GM12865 (cell line): ENCODE measurements at regions not wholly inside any gene's neighbourhood (a gene's known extent, or its start where the extent isn't known, plus 50 kb on each side); places are given as distances from the start of the nearest gene placed in this dataset.

Experiments used
- DNase-seq: peaks from one replicate; pipeline ENCODE4 v3.0.0; 2010; ENCODE audit warnings: low read depth
- H3K4me3 ChIP-seq: 2 replicates; pipeline ENCODE4 v1.5.1; 2011; ENCODE audit warnings: mild to moderate bottlenecking, low read depth, low read length, control low read depth
- TF ChIP-seq, protein P1 (sequence below): IDR thresholded peaks from 2 replicates; pipeline ENCODE4 v1.5.1; 2011; ENCODE audit warnings: low read length, control low read depth, low read depth, inconsistent platforms; ENCODE audit not compliant: insufficient read depth; ENCODE audit errors: missing control alignments

GRCh38 chr4:107380836-107381438 lies 339.1 kb downstream of the PAPSS1 start:
- no peak for DNase-seq

DNA sequence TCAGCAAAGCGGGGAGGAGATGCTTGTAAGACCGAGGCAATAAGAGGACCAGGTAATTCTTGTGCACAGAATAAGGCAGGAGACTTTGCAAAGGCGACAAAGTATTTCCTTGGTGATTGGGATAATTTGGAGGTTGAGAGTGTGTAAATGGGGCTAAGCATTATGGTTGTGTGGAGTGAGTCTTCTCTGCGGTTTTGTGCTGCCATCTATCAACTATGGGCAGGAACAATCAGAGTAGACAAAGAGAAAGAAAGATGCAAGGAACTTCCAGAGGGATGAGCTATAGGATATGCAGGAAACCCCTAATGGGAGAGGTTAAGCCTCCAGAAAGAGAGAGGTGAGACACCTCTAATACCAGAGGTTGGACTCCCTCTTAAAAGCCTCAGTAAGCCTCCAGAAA lies 339.8 kb downstream of the PAPSS1 start:
- TF ChIP-seq, protein P1, sequence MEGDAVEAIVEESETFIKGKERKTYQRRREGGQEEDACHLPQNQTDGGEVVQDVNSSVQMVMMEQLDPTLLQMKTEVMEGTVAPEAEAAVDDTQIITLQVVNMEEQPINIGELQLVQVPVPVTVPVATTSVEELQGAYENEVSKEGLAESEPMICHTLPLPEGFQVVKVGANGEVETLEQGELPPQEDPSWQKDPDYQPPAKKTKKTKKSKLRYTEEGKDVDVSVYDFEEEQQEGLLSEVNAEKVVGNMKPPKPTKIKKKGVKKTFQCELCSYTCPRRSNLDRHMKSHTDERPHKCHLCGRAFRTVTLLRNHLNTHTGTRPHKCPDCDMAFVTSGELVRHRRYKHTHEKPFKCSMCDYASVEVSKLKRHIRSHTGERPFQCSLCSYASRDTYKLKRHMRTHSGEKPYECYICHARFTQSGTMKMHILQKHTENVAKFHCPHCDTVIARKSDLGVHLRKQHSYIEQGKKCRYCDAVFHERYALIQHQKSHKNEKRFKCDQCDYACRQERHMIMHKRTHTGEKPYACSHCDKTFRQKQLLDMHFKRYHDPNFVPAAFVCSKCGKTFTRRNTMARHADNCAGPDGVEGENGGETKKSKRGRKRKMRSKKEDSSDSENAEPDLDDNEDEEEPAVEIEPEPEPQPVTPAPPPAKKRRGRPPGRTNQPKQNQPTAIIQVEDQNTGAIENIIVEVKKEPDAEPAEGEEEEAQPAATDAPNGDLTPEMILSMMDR, result no peak
- no peak for DNase-seq
- no peak overlapping the region for H3K4me3 ChIP-seq

More at GRCh38 chr4:107380836-107381438, 339.1 kb downstream of the PAPSS1 start:
- TF ChIP-seq, protein P1, result no peak
- no peak overlapping the region for H3K4me3 ChIP-seq

GRCh38 chr4:107379054-107379869 lies 340.8 kb downstream of the PAPSS1 start:
- DNase-seq, result no peak
- TF ChIP-seq, protein P1, result no peak
- no peak overlapping the region for H3K4me3 ChIP-seq

DNA sequence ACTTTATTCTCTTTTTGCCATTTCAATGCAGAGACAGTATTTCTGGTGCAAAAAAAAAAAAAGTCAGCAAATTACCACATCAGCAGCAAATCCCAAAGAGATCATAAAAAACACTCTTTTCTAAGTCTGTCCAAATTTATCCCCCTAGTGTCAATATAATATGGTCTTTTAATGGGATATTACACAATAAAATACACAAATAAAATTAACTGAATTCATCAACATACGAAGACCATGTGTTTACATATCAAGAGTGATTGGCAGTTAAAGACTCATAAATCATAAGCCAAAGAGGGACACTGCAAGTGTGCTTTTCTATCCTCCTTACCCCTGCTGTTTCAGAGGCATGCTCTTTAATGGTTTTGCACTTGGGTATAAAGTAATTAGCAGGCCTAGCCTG lies 340.2 kb upstream of the DKK2 start:
- TF ChIP-seq, protein P1, result no peak
- H3K4me3 ChIP-seq, result no peak overlapping the region
- no peak for DNase-seq

- H3K4me3 ChIP-seq, result no peak overlapping the region
- TF ChIP-seq, protein P1, result no peak
- no peak for DNase-seq
Observed at GRCh38 chr4:107366900-107367299, 330.8 kb upstream of the DKK2 start.

DNA sequence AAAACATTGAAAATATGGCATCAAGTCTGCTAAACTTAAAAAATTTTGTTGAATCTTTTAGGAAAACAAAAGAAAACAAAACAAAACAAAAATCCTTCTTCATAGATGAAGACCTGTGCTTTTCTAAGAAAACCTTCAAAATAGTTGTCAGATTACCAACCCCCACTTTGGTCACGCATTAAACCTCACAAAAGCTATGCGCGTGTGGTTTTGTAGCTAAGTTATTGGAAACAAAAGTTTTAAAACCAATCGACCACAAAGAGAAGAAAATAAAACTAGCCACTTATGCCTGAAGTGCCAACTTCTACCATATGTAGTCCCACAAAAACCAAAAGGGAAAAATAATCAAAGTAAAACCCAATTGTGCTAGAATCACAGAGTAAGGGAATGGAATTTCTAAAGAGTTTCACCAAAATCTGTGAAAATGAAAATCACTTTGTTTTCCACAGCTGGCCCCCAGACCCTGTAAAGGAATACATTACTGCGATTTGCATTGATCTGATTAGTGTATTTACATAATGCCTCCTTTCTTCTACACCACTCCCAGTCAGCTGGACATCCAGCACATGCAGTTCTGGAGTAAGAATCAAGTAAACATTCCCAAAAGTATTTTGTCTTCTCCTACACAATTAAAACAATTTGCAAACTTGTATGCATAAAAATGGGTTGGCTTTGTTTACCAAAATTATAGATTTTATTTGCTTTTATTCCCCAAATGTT lies 330.1 kb upstream of the DKK2 start:
- no peak overlapping the region for H3K4me3 ChIP-seq
- TF ChIP-seq, protein P1, result no peak
- no peak for DNase-seq
